22Rv1 (cell line): ENCODE measurements at regions not wholly inside any gene's neighbourhood (a gene's known extent, or its start where the extent isn't known, plus 50 kb on each side); places are given as distances from the start of the nearest gene placed in this dataset.

Experiments
- CTCF ChIP-seq: fragments of 450-650 bp; IDR thresholded peaks from 2 replicates; pipeline ENCODE4 v1.5.1; 2017; ENCODE audit warnings: mild to moderate bottlenecking
- ZFX ChIP-seq: fragments of 450-650 bp; IDR thresholded peaks from 2 replicates; pipeline ENCODE4 v1.6.1; 2017; ENCODE audit warnings: antibody characterized with exemption, borderline replicate concordance

- TF ChIP-seq CTCF (no peak), ZFX (no peak)
Observed at GRCh38 chr13:88464851-88465250, 793.7 kb downstream of the SLITRK5 start.
